ENCODE measurements at regions not wholly inside any gene's neighbourhood (a gene's known extent, or its start where the extent isn't known, plus 50 kb on each side); places are given as distances from the start of the nearest gene placed in this dataset.

DNA sequence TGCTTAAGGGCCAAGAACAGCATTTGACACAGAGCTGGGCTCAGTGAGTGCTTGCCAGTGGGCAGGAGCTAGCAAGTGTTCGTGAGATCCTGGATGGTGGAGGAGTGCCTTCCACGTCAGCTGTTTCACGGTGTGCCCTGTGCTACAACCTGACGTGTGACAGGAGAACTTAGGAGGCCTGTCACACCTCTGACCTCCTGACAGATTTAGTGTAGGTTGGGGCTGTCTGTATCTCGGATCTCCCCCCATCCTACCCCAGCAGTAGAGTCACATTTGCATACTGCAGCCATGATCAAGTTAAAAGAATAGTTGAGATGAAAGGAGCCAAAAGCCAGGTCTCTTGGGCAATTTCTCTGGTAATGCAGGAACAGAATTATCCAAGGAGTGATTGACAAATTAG is 200.8 kb upstream of the CHD6 start:
- TF ChIP-seq CTCF (conservative IDR thresholded peaks at IDR 0.05; ENCODE audit: low read depth, low read length): no peak
- H3K4me3 ChIP-seq (ENCODE audit: low read depth, low read length): no peak overlapping the region
- DNase-seq (ENCODE audit: low read depth): no peak

- DNase-seq (ENCODE audit: low read depth): no peak
- no peak for TF ChIP-seq CTCF (conservative IDR thresholded peaks at IDR 0.05; ENCODE audit: low read depth, low read length)
- no peak overlapping the region for H3K4me3 ChIP-seq (ENCODE audit: low read depth, low read length)
Measured at GRCh38 chr20:41818369-41818768, 200.2 kb upstream of the CHD6 start.

DNA sequence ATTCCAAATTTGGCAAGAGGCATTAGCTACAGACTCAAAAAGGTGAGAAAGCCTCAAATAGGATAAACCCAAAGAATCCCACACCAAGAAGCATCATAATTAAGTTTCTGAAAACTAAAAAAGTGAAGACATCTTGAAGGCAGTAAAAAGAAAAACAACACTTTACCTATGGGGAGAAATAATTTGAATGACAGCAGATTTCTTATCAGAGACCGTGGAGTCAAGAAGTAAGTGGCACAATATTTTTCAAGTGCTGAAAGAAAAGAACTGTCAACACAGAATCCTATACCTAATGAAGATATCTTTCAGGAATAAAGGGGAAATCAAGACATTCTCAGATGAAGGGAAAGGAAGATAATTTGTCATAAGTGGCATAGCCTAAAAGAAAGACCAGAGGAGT is 193.3 kb upstream of the CHD6 start:
- TF ChIP-seq CTCF (conservative IDR thresholded peaks at IDR 0.05; ENCODE audit: low read depth, low read length): no peak
- no peak for DNase-seq (ENCODE audit: low read depth)
- no peak overlapping the region for H3K4me3 ChIP-seq (ENCODE audit: low read depth, low read length)

DNA sequence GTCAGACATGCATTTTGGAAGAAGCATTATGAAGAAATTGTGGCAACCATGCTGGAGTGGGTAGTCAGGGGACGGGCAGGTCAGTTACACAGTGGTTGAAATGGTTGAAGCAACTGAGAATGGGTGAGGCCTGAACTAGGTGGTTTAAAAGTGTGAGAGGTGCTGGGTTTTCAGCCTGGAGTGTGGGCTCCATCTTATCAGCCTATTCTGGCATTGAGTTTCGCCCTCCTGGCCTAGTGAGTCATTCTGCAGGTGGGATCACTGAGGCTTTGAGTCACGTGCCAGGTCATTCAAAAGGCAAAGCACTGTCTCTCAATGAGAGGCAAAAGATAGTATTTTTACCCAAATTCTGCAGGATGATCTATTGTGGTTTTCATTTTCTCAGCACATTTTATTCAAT is 181.9 kb upstream of the CHD6 start:
- no peak for TF ChIP-seq CTCF (conservative IDR thresholded peaks at IDR 0.05; ENCODE audit: low read depth, low read length)
- no peak overlapping the region for H3K4me3 ChIP-seq (ENCODE audit: low read depth, low read length)
- DNase-seq (ENCODE audit: low read depth): no peak

- no peak for DNase-seq (ENCODE audit: low read depth)
- H3K4me3 ChIP-seq (ENCODE audit: low read depth, low read length): no peak overlapping the region
- no peak for TF ChIP-seq CTCF (conservative IDR thresholded peaks at IDR 0.05; ENCODE audit: low read depth, low read length)
Measured at GRCh38 chr20:41798930-41799502, 180.8 kb upstream of the CHD6 start.

DNA sequence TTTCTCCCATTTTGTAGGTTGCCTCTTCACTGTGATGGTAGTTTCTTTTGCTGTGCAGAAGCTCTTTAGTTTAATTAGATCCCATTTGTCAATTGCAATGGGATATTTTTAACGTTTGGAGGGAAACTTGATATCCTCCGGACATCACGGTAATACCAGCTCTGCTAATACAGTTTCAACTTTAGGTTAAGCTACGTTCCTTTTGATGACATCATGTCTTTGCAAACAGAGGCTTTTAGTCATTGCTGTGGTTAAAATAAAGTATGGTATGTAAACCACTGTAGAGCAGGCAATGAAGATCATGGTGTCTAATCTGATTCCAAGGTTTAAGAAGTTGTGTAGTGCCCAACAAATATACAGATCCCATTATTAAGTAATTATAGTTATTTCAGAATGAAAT is 168.0 kb upstream of the CHD6 start:
- no peak overlapping the region for H3K4me3 ChIP-seq (ENCODE audit: low read depth, low read length)
- no peak for TF ChIP-seq CTCF (conservative IDR thresholded peaks at IDR 0.05; ENCODE audit: low read depth, low read length)
- DNase-seq (ENCODE audit: low read depth): no peak

DNA sequence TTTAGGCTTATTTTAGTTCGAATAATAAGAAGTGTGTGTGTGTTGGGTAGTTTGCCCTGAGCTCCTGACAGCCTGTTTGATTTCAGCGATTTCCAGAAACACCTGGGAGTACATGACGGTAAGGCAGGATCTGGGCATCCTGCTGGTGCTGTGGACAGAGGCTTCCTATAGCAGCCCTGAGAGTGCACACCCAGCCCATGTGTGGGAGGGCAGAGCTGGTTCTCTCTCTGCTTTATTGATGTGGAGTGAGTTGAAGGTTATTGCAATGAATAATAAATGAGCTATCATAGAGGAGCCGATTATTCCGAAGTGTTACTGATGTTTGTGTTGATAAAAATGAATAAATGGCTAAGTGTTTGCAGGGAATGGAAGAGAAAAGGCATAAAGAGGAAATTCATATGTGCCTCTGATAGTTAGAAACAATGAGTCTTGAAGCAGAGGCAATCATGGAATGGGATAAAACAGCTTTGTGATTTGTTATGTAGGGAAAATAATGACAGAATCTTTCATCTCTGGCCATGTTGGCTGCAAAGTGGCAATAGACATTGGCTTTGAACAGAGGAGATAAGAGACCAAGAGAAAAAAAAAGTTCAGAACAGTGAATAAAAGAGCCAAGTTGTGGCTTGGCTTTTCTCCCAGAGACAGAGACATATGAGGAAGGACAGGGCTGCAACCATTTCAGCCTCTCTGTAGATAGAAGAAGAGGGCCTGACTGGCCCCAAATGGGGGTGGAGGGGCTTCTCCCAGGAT is 166.2 kb upstream of the CHD6 start:
- H3K4me3 ChIP-seq (ENCODE audit: low read depth, low read length): no peak overlapping the region
- no peak for DNase-seq (ENCODE audit: low read depth)
- TF ChIP-seq CTCF (conservative IDR thresholded peaks at IDR 0.05; ENCODE audit: low read depth, low read length): no peak

All from choroid plexus epithelial cell (primary cell).